ENCODE measurements at regions not wholly inside any gene's neighbourhood (a gene's known extent, or its start where the extent isn't known, plus 50 kb on each side); places are given as distances from the start of the nearest gene placed in this dataset.

DNA sequence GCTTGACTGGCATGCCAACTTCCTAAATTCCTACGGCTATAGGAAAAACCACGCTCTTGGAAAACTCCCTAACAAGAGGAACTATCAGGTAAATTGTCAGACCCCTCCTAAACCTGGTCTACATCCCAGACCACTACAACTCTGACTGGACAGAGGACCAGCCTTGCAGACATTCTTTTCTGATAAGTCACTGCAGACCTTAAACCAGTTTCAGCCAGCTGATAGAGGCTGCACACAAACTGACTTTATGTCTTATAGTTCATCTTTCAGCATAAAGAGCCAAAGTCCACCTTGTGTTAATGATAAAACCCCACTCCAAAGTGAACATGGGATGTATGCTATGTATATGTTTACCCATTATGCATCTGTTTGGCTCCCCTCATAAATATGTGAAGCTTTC is 166.6 kb downstream of the KTN1 start:
- no peak overlapping the region for H3K27ac Mint-ChIP-seq
- Histone ChIP-seq H3K9me2 (ENCODE audit: insufficient read depth) (peaks cover 15% of the 10 kb centered on the region; the same call in 1 of the 2 replicates), H3K27ac (ENCODE audit: low read depth) (no peak overlapping the region), H3K4me2 (no peak overlapping the region), H3K4me1 (ENCODE audit: insufficient read depth) (no peaks in the 10 kb centered on the region), H3K36me3 (ENCODE audit: insufficient read depth) (no peaks in the 10 kb centered on the region), H3F3A (replicated peaks; ENCODE audit: low read depth) (no peaks in the 10 kb centered on the region), H4K20me1 (replicated peaks; ENCODE audit: insufficient read depth) (no peaks in the 10 kb centered on the region), H2AFZ (no peak overlapping the region), H3K27me3 (ENCODE audit: insufficient read depth) (no peaks in the 10 kb centered on the region), H3K4me3 (no peak overlapping the region), H3K79me2 (replicated peaks; ENCODE audit: insufficient read depth) (no peaks in the 10 kb centered on the region)
- H3K4me3 Mint-ChIP-seq: no peak overlapping the region
- no peak for DNase-seq (ENCODE audit: low spot score)
- H3K9me3 Mint-ChIP-seq: no peaks in the 10 kb centered on the region
- H3K27me3 Mint-ChIP-seq (ENCODE audit: insufficient read depth, low read depth, poor library complexity): peaks cover 2% of the 10 kb centered on the region
- no peak for ATAC-seq
- TF ChIP-seq, protein P1, sequence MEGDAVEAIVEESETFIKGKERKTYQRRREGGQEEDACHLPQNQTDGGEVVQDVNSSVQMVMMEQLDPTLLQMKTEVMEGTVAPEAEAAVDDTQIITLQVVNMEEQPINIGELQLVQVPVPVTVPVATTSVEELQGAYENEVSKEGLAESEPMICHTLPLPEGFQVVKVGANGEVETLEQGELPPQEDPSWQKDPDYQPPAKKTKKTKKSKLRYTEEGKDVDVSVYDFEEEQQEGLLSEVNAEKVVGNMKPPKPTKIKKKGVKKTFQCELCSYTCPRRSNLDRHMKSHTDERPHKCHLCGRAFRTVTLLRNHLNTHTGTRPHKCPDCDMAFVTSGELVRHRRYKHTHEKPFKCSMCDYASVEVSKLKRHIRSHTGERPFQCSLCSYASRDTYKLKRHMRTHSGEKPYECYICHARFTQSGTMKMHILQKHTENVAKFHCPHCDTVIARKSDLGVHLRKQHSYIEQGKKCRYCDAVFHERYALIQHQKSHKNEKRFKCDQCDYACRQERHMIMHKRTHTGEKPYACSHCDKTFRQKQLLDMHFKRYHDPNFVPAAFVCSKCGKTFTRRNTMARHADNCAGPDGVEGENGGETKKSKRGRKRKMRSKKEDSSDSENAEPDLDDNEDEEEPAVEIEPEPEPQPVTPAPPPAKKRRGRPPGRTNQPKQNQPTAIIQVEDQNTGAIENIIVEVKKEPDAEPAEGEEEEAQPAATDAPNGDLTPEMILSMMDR (conservative IDR thresholded peaks at IDR 0.05; ENCODE audit: low read depth in 2 of 2): no peak
- no peak for TF ChIP-seq EZH2 (IDR thresholded peaks at IDR 0.05; ENCODE audit: low read depth, unreplicated experiment)
- no peaks in the 10 kb centered on the region for H3K36me3 Mint-ChIP-seq (ENCODE audit: low read depth)
- H3K4me1 Mint-ChIP-seq: peaks cover 5% of the 10 kb centered on the region; the same call in 2 of the 3 replicates

DNA sequence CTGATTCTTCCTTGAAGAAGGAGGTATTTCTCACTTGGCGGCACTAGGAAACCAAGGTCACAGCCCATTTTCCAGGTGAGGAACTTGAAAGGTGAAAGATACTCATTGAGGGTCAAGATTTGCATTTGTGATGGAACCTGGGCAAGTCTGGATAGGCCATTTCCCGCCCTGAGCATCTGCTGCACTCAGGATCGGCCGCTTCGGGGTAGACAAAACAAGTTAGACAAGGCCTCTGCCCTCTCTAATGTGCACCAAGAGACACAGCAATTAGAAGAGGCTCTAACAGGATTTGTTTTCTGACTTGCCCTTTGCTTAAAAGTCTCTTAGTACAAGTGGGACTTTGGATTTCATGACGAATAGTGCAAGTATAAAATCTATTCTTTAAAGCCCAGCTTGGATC is 167.2 kb downstream of the KTN1 start:
- no peak overlapping the region for H3K4me2 ChIP-seq
- H3K27ac ChIP-seq (ENCODE audit: low read depth): no peak overlapping the region
- H2AFZ ChIP-seq: 0 out of 2 replicates have a peak overlapping the region, but pooled peaks have one; percentile 23
- ATAC-seq: no peak
- H3K4me1 ChIP-seq (ENCODE audit: insufficient read depth): peaks cover under 1% of the 10 kb centered on the region; the same call in 1 of the 2 replicates
- no peak for DNase-seq (ENCODE audit: low spot score)
- no peaks in the 10 kb centered on the region for H3K9me3 Mint-ChIP-seq
- H3K4me1 Mint-ChIP-seq: peaks cover 7% of the 10 kb centered on the region
- H4K20me1 ChIP-seq (replicated peaks; ENCODE audit: insufficient read depth): no peaks in the 10 kb centered on the region
- H3K27me3 Mint-ChIP-seq (ENCODE audit: insufficient read depth, low read depth, poor library complexity): peaks cover 2% of the 10 kb centered on the region
- H3K27me3 ChIP-seq (ENCODE audit: insufficient read depth): no peaks in the 10 kb centered on the region
- no peak overlapping the region for H3K27ac Mint-ChIP-seq
- no peaks in the 10 kb centered on the region for H3K36me3 Mint-ChIP-seq (ENCODE audit: low read depth)
- no peak overlapping the region for H3K4me3 ChIP-seq
- H3K9me2 ChIP-seq (ENCODE audit: insufficient read depth): peaks cover 15% of the 10 kb centered on the region; the same call in 1 of the 2 replicates
- H3K79me2 ChIP-seq (replicated peaks; ENCODE audit: insufficient read depth): no peaks in the 10 kb centered on the region
- H3K36me3 ChIP-seq (ENCODE audit: insufficient read depth): no peaks in the 10 kb centered on the region
- H3F3A ChIP-seq (replicated peaks; ENCODE audit: low read depth): no peaks in the 10 kb centered on the region
- TF ChIP-seq ZNF114 (CRISPR knock-in tag; IDR thresholded peaks at IDR 0.05): no peak
- H3K4me3 Mint-ChIP-seq: no peak overlapping the region

DNA sequence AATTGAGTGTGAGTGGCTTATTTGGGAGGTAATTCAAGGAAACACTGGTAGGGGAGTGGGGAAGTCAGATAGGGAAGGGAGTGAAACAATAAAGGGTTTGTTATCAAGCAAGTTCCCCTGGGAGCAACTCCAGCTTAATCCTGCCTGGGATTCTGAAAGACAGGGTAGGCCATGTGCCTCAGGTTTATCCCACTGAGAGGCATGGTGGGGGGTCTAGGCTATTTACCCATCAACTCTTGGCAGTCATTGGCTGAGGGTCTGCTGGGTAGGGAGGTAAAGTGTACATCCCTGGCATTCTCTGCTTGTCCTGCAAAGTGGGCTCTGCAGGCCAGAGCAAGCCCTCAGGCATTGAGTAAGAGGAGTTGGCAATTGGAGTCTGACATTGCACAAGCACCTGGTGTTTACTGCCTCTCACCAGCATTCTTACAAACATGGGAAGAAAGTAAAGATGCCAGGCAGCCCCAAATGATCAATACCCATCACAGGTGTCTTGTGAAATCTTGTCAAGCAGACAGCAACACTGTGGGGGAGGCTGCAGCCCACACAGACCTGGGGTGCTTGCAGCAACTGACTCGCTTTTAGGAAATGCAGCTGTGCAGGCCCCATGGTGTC is 169.3 kb downstream of the KTN1 start:
- no peak overlapping the region for H3K4me3 ChIP-seq
- ATAC-seq (peak; percentile 53), DNase-seq (ENCODE audit: low spot score) (no peak)
- H3K4me3 Mint-ChIP-seq: no peak overlapping the region
- H3K79me2 ChIP-seq (replicated peaks; ENCODE audit: insufficient read depth): no peaks in the 10 kb centered on the region
- no peaks in the 10 kb centered on the region for H4K20me1 ChIP-seq (replicated peaks; ENCODE audit: insufficient read depth)
- H3K27me3 Mint-ChIP-seq (ENCODE audit: insufficient read depth, low read depth, poor library complexity): peaks cover 5% of the 10 kb centered on the region
- no peak overlapping the region for H3K27ac Mint-ChIP-seq
- H3F3A ChIP-seq (replicated peaks; ENCODE audit: low read depth): no peaks in the 10 kb centered on the region
- TF ChIP-seq, protein P1 (conservative IDR thresholded peaks at IDR 0.05; ENCODE audit: low read depth in 2 of 2): no peak
- TF ChIP-seq CREB1 (CRISPR knock-in tag; IDR thresholded peaks at IDR 0.05; ENCODE audit: low read depth): no peak
- TF ChIP-seq POLR2AphosphoS5 (IDR thresholded peaks at IDR 0.05; ENCODE audit: low read depth): no peak
- TF ChIP-seq, protein P2, sequence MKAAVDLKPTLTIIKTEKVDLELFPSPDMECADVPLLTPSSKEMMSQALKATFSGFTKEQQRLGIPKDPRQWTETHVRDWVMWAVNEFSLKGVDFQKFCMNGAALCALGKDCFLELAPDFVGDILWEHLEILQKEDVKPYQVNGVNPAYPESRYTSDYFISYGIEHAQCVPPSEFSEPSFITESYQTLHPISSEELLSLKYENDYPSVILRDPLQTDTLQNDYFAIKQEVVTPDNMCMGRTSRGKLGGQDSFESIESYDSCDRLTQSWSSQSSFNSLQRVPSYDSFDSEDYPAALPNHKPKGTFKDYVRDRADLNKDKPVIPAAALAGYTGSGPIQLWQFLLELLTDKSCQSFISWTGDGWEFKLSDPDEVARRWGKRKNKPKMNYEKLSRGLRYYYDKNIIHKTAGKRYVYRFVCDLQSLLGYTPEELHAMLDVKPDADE (IDR thresholded peaks at IDR 0.05): no peak
- no peak overlapping the region for H3K27ac ChIP-seq (ENCODE audit: low read depth)
- H3K4me1 ChIP-seq (ENCODE audit: insufficient read depth): peaks cover 10% of the 10 kb centered on the region; the same call in 1 of the 2 replicates
- H3K36me3 Mint-ChIP-seq (ENCODE audit: low read depth): no peaks in the 10 kb centered on the region
- H3K4me2 ChIP-seq: no peak overlapping the region
- no peaks in the 10 kb centered on the region for H3K36me3 ChIP-seq (ENCODE audit: insufficient read depth)
- no peak overlapping the region for H2AFZ ChIP-seq
- no peaks in the 10 kb centered on the region for H3K9me3 Mint-ChIP-seq
- no peaks in the 10 kb centered on the region for H3K27me3 ChIP-seq (ENCODE audit: insufficient read depth)
- peaks cover 15% of the 10 kb centered on the region; the same call in 1 of the 2 replicates for H3K9me2 ChIP-seq (ENCODE audit: insufficient read depth)
- H3K4me1 Mint-ChIP-seq: peaks cover 20% of the 10 kb centered on the region

Data from GM23338 (cell line).